ENCODE measurements at regions not wholly inside any gene's neighbourhood (a gene's known extent, or its start where the extent isn't known, plus 50 kb on each side); places are given as distances from the start of the nearest gene placed in this dataset.

DNA sequence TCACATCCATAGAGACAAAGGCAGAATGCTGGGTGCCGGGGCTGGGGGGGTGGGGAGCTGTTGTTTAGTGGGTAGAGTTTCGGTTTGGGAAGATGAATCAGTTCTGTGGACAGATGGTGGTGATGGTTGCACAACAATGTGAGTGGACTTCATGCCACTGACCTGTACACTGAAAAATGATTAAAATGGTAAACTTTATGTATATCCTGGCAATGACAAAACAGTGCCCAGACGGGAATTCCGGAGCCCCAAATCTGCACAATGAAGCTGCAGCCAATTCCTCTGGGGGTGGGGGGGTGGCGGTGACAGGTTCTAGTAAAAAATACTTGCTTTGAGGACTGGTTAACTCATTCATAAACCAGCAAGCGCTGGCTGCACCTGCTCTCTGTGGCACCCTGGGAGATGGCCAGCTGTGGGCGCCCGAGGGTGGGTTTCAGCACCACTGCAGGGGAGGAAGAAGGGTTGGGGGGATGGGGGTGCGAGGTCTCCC, 81.8 kb upstream of the HPCAL1 start:
- Mint-ChIP-seq H3K27me3 (no peaks in the 10 kb centered on the region), H3K27ac (no peak overlapping the region), H3K4me3 (no peak overlapping the region), H3K9me3 (no peaks in the 10 kb centered on the region), H3K4me1 (ENCODE audit: low read depth) (peaks cover 5% of the 10 kb centered on the region), H3K36me3 (ENCODE audit: low read depth) (no peaks in the 10 kb centered on the region)
- ChIA-PET CTCF (no interaction called here), POLR2A (no interaction called here)
- intact Hi-C loops (cut with micrococcal nuclease) = no loop called here
- TF ChIP-seq, protein P1, sequence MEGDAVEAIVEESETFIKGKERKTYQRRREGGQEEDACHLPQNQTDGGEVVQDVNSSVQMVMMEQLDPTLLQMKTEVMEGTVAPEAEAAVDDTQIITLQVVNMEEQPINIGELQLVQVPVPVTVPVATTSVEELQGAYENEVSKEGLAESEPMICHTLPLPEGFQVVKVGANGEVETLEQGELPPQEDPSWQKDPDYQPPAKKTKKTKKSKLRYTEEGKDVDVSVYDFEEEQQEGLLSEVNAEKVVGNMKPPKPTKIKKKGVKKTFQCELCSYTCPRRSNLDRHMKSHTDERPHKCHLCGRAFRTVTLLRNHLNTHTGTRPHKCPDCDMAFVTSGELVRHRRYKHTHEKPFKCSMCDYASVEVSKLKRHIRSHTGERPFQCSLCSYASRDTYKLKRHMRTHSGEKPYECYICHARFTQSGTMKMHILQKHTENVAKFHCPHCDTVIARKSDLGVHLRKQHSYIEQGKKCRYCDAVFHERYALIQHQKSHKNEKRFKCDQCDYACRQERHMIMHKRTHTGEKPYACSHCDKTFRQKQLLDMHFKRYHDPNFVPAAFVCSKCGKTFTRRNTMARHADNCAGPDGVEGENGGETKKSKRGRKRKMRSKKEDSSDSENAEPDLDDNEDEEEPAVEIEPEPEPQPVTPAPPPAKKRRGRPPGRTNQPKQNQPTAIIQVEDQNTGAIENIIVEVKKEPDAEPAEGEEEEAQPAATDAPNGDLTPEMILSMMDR (IDR thresholded peaks at IDR 0.05) = no peak
- DNase-seq = no peak
- ATAC-seq = no peak

DNA sequence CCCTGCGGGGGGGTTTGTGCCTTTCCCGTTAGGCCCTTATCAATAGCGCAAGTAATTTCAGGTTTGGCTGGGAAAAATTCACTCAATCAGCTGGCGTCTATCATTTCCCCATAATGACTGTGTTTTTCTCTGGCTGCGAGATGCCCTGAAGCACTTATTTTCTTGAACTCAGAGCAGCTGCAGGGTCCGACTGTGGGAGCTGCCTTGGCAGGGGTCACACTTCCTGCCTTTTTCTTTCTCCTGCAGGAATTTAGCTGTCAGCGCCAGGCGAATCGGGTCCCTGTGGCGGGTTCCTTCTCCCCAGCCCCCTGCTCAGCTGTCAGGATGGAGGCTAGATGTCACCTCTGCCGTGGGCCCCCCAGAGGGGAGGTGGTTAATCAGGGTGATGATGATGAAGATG, 81.3 kb upstream of the HPCAL1 start:
- TF ChIP-seq, protein P1 (IDR thresholded peaks at IDR 0.05) = no peak
- ATAC-seq (no peak), DNase-seq (no peak)
- Mint-ChIP-seq H3K27ac (no peak overlapping the region), H3K9me3 (no peaks in the 10 kb centered on the region), H3K36me3 (ENCODE audit: low read depth) (no peaks in the 10 kb centered on the region), H3K4me3 (no peak overlapping the region), H3K4me1 (ENCODE audit: low read depth) (peaks cover 5% of the 10 kb centered on the region), H3K27me3 (no peaks in the 10 kb centered on the region)
- intact Hi-C loops (cut with micrococcal nuclease) = no loop called here
- ChIA-PET CTCF (no interaction called here), POLR2A (no interaction called here)

DNA sequence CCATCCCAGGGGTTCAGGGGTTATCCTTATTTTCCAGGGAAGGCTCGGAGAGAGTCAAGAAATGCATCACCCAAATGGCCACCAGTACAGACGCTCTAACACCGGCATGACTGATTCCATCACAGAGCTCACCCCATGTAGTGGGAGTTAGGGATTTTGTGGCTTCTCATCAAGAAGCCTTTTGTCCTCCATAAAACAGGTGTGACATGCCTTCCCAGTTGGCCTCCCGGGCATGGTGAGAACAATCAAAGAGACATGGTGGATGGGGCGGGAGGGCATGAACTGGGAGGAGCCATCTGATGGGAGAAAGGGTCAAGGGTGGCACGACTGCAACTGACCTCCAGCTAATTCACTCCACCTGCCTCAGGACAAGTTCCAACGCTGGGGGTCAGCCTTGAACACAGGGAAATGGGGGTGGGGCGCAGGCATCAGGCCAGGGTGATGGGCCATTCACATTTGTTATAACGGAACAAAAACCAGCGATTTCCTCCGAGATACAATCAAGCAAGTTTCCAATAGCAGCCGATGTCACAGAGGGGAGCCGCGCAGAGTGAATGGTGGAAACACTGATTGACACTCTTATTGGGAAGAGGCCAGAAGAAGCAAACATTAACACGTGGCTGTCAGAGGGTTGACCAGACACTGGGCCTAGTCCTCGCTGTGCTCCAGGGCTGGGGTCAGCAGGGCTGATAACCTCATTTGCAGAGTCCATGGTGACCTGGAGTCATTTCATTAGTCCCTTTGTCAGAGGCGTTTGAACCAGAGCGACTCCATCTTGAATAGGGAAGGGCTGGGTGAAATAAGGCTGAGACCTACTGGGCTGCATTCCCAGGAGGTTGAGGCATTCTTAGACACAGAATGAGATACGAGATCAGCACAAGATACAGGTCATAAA, 80.5 kb upstream of the HPCAL1 start:
- TF ChIP-seq, protein P1 (IDR thresholded peaks at IDR 0.05) = no peak
- H3K4me1 Mint-ChIP-seq (ENCODE audit: low read depth) = peaks cover 5% of the 10 kb centered on the region
- H3K9me3 Mint-ChIP-seq = no peaks in the 10 kb centered on the region
- DNase-seq = no peak
- intact Hi-C loops (cut with micrococcal nuclease) = no loop called here
- ChIA-PET CTCF (no interaction called here), POLR2A (no interaction called here)
- no peaks in the 10 kb centered on the region for H3K36me3 Mint-ChIP-seq (ENCODE audit: low read depth)
- no peaks in the 10 kb centered on the region for H3K27me3 Mint-ChIP-seq
- ATAC-seq = no peak
- no peak overlapping the region for H3K27ac Mint-ChIP-seq
- H3K4me3 Mint-ChIP-seq = no peak overlapping the region

DNA sequence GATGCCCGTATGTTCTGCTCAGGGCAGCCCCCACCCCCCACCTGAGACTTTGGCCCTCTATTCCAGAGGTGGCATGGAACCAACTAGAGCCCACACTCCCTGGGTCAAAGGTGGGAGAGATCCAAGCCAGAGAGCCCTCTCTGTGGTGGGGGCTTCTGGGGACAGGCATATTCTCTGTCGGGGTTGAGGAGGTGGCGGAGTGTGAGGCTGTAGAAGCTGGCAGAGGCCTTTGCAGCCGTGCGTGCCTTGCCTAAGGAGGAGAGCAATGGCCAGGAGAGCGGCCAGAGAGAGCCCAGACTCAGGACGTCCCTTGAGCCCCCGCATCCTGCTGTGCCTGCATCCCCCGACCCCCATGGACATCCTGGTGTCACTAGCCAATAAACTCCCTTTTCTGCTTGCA, 79.2 kb upstream of the HPCAL1 start:
- H3K9me3 Mint-ChIP-seq = no peaks in the 10 kb centered on the region
- intact Hi-C loops (cut with micrococcal nuclease) = no loop called here
- DNase-seq (no peak), ATAC-seq (no peak)
- POLR2A ChIA-PET = no interaction called here
- CTCF ChIA-PET = no interaction called here
- TF ChIP-seq, protein P1 (IDR thresholded peaks at IDR 0.05) = no peak
- no peaks in the 10 kb centered on the region for H3K27me3 Mint-ChIP-seq
- H3K27ac Mint-ChIP-seq = no peak overlapping the region
- H3K36me3 Mint-ChIP-seq (ENCODE audit: low read depth) = no peaks in the 10 kb centered on the region
- H3K4me1 Mint-ChIP-seq (ENCODE audit: low read depth) = peaks cover 5% of the 10 kb centered on the region
- no peak overlapping the region for H3K4me3 Mint-ChIP-seq

DNA sequence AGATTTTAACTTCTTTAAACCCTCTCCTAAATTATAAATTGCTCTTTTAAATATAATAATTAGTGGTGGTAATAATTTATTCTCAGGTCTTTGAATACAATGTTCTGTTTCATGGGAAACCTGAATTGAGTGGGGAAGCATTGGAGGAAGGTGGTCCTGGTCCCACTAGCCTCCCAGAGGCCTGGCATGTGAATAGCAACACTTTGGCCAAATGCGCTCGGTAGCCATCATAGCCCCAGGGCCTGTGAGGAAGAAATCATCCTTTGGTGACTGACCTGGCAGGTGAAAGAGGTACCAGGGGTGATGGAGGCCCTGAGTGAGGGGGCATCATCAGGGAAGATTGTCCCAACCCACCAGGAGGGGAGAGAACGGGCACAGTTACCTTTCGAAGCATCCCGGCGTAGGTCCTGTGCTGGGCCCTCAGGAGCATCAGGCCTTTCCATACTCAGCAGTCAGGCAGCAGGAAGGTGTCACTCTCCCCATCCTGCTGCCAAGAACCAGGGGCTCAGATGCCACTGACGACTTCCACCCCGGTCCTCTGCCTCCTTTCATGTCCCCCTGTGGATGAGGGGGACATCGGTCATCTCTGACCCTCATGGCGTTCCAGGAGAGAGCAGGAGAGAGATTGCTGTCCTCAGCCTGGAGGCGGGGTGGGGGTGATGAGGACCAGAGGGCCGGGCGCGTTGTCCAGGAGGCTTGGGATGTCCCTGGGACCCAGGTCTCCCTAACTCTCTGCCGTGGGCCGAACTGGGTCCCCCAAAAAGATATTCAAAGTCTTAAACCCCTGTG, 78.6 kb upstream of the HPCAL1 start:
- DNase-seq (no peak), ATAC-seq (no peak)
- TF ChIP-seq, protein P1 (IDR thresholded peaks at IDR 0.05) = no peak
- H3K4me1 Mint-ChIP-seq (ENCODE audit: low read depth) = peaks cover 5% of the 10 kb centered on the region
- no peak overlapping the region for H3K27ac Mint-ChIP-seq
- H3K4me3 Mint-ChIP-seq = no peak overlapping the region
- no peaks in the 10 kb centered on the region for H3K9me3 Mint-ChIP-seq
- POLR2A ChIA-PET = no interaction called here
- intact Hi-C loops (cut with micrococcal nuclease) = no loop called here
- no peaks in the 10 kb centered on the region for H3K27me3 Mint-ChIP-seq
- H3K36me3 Mint-ChIP-seq (ENCODE audit: low read depth) = no peaks in the 10 kb centered on the region
- CTCF ChIA-PET = no interaction called here
